C4-2B (cell line): ENCODE measurements at regions not wholly inside any gene's neighbourhood (a gene's known extent, or its start where the extent isn't known, plus 50 kb on each side); places are given as distances from the start of the nearest gene placed in this dataset.

Source experiments
- H3K27ac ChIP-seq: fragments of 450-650 bp; 2 replicates; pipeline ENCODE4 v1.5.1; 2017
- CTCF ChIP-seq: fragments of 450-650 bp; conservative IDR thresholded peaks from 2 replicates; pipeline ENCODE4 v1.5.1; 2017; ENCODE audit warnings: mild to moderate bottlenecking
- ZFX ChIP-seq: fragments of 450-650 bp; IDR thresholded peaks from 2 replicates; pipeline ENCODE4 v1.6.1; 2017

GRCh38 chr2:7471185-7471584 is 554.0 kb downstream of the RNF144A start:
- TF ChIP-seq ZFX (no peak), CTCF (no peak)
- no peak overlapping the region for H3K27ac ChIP-seq

GRCh38 chr2:7472465-7472864 is 555.3 kb downstream of the RNF144A start:
- TF ChIP-seq ZFX, result no peak
- no peak for TF ChIP-seq CTCF
- no peak overlapping the region for H3K27ac ChIP-seq

- H3K27ac ChIP-seq, result no peak overlapping the region
- TF ChIP-seq ZFX, result no peak
- no peak for TF ChIP-seq CTCF
Measured at GRCh38 chr2:7473135-7473771, 556.0 kb downstream of the RNF144A start.

GRCh38 chr2:7476371-7476770 is 559.2 kb downstream of the RNF144A start:
- H3K27ac ChIP-seq, result no peak overlapping the region
- TF ChIP-seq ZFX, result no peak
- no peak for TF ChIP-seq CTCF

- TF ChIP-seq ZFX (no peak), CTCF (no peak)
- H3K27ac ChIP-seq, result no peak overlapping the region
Measured at GRCh38 chr2:7479603-7480002, 562.4 kb downstream of the RNF144A start.

- TF ChIP-seq ZFX (no peak), CTCF (no peak)
- no peak overlapping the region for H3K27ac ChIP-seq
Measured at GRCh38 chr2:7480431-7480830, 563.2 kb downstream of the RNF144A start.

GRCh38 chr2:7490672-7491071 is 573.5 kb downstream of the RNF144A start:
- no peak overlapping the region for H3K27ac ChIP-seq
- TF ChIP-seq ZFX, result no peak
- no peak for TF ChIP-seq CTCF
